H1 (cell line): ENCODE measurements at regions not wholly inside any gene's neighbourhood (a gene's known extent, or its start where the extent isn't known, plus 50 kb on each side); places are given as distances from the start of the nearest gene placed in this dataset.

Experiments used
- CTCF ChIA-PET: fragments of 300-600 bp; sonication (Branson Sonifier 250); formaldehyde crosslinking; loops from one replicate; lab custom pipeline; 2021; ENCODE audit not compliant: partially characterized antibody; lab: Charles Lee
- POLR2A ChIA-PET: fragments of 300-600 bp; sonication (Branson Sonifier 250); formaldehyde crosslinking; loops from one replicate; lab custom pipeline; 2021; ENCODE audit warnings: inconsistent platforms; ENCODE audit not compliant: partially characterized antibody; lab: Charles Lee
- DNase-seq, 2 experiments: peaks; one replicate each; pipeline versions ENCODE4 v3.0.0 to v3.0.0-alpha.2; 2010 to 2022; ENCODE audit warnings: low spot score in 2 of 2, low read depth in 1 of 2, mixed read lengths in 1 of 2
- FAIRE-seq: peaks from 2 replicates; lab custom pipeline; 2011; peaks lifted over from hg19 to GRCh38; lab: Jason Lieb, UNC
- H2AFZ ChIP-seq: 2 replicates; pipeline ENCODE4 v1.8.1; 2012; ENCODE audit warnings: low read length, inconsistent platforms
- H2AK5ac ChIP-seq: 2 replicates; pipeline ENCODE4 v1.6.1; 2013; ENCODE audit warnings: low read depth, low read length
- H2BK120ac ChIP-seq: replicated peaks from 2 replicates; pipeline ENCODE3; 2013; ENCODE audit warnings: low read depth, low read length, inconsistent platforms
- H2BK12ac ChIP-seq: 2 replicates; pipeline ENCODE4 v1.6.1; 2013; ENCODE audit warnings: low read depth, low read length
- H2BK15ac ChIP-seq: 2 replicates; pipeline ENCODE4 v1.6.1; 2013; ENCODE audit warnings: low read length
- H2BK20ac ChIP-seq: 2 replicates; pipeline ENCODE4 v1.6.1; 2013; ENCODE audit warnings: low read length
- H2BK5ac ChIP-seq: 2 replicates; pipeline ENCODE4 v1.6.1; 2013; ENCODE audit warnings: low read depth, low read length
- H3K14ac ChIP-seq: 2 replicates; pipeline ENCODE4 v1.6.1; 2013; ENCODE audit warnings: inconsistent platforms; ENCODE audit not compliant: insufficient read length
- H3K18ac ChIP-seq: 2 replicates; pipeline ENCODE4 v1.6.1; 2013; ENCODE audit warnings: low read length; ENCODE audit errors: extremely low read depth
- H3K23ac ChIP-seq: 2 replicates; pipeline ENCODE4 v1.6.1; 2013; ENCODE audit warnings: inconsistent platforms; ENCODE audit not compliant: insufficient read length
- H3K23me2 ChIP-seq: 2 replicates; pipeline ENCODE4 v1.6.1; 2013; ENCODE audit warnings: low read depth, low read length
- H3K27ac ChIP-seq: 2 replicates; pipeline ENCODE4 v1.6.1; 2011; ENCODE audit warnings: low read depth, low read length, inconsistent platforms
- H3K27me3 ChIP-seq, 4 experiments: replicated peaks in 1 of 4; 1 replicate in 1 of 4; 2 replicates in 3 of 4; pipeline versions ENCODE4 v1.6.1 to v1.8.1; 2011 to 2013; ENCODE audit warnings: low read length in 3 of 4, mild to moderate bottlenecking in 3 of 4, inconsistent platforms in 2 of 4, mixed read lengths in 2 of 4, moderate library complexity in 1 of 4; ENCODE audit not compliant: control insufficient read depth in 3 of 4, insufficient read depth in 3 of 4; ENCODE audit errors: extremely low read depth in 1 of 4
- H3K36me3 ChIP-seq, 4 experiments: 2 replicates each; pipeline versions ENCODE4 v1.6.1 to v1.8.1; 2011 to 2013; ENCODE audit warnings: mild to moderate bottlenecking in 4 of 4, low read length in 3 of 4, moderate library complexity in 2 of 4, control low read depth in 1 of 4, inconsistent platforms in 1 of 4; ENCODE audit not compliant: insufficient read depth in 4 of 4, control insufficient read depth in 2 of 4
- H3K4ac ChIP-seq: replicated peaks from 2 replicates; pipeline ENCODE3; 2013; ENCODE audit warnings: low read length, low read depth, mixed read lengths, inconsistent platforms; ENCODE audit not compliant: insufficient read length
- H3K4me1 ChIP-seq, 4 experiments: replicated peaks in 1 of 4; 1 replicate in 1 of 4; 2 replicates in 3 of 4; pipeline versions ENCODE4 v1.6.1 to v1.8.1; 2011 to 2013; ENCODE audit warnings: low read length in 3 of 4, inconsistent platforms in 2 of 4, mixed read lengths in 1 of 4; ENCODE audit not compliant: insufficient read depth in 4 of 4, control insufficient read depth in 3 of 4
- H3K4me2 ChIP-seq, 2 experiments: 2 replicates each; pipeline versions ENCODE4 v1.6.1 to v1.8.1; 2011 to 2013; ENCODE audit warnings: low read depth in 2 of 2, low read length in 2 of 2, control low read depth in 1 of 2, inconsistent platforms in 1 of 2, mild to moderate bottlenecking in 1 of 2; ENCODE audit not compliant: insufficient read depth in 1 of 2
- H3K4me3 ChIP-seq, 4 experiments: fragments of 200-600, 300-600 bp in 1 of 4; sonication (generic), shearing (Covaris generic), sonication (Bioruptor Twin) in 1 of 4; 2 replicates each; pipeline versions ENCODE4 v1.5.1 to v1.8.1; 2011 to 2016; ENCODE audit warnings: low read length in 4 of 4, low read depth in 3 of 4, control low read depth in 2 of 4, inconsistent platforms in 2 of 4, mild to moderate bottlenecking in 2 of 4, mixed read lengths in 1 of 4, moderate library complexity in 1 of 4; ENCODE audit not compliant: insufficient read depth in 2 of 4; ENCODE audit errors: extremely low read depth in 1 of 4
- H3K56ac ChIP-seq: replicated peaks from 2 replicates; pipeline ENCODE3; 2013; ENCODE audit warnings: low read depth, mild to moderate bottlenecking, mixed read lengths, low read length, inconsistent platforms; ENCODE audit not compliant: insufficient read length
- H3K79me1 ChIP-seq: 2 replicates; pipeline ENCODE4 v1.6.1; 2013; ENCODE audit warnings: low read depth, low read length, control low read depth
- H3K79me2 ChIP-seq, 2 experiments: 2 replicates each; pipeline versions ENCODE4 v1.6.1 to v1.8.1; 2012 to 2013; ENCODE audit warnings: low read length in 2 of 2, mild to moderate bottlenecking in 2 of 2, inconsistent platforms in 1 of 2; ENCODE audit not compliant: insufficient read depth in 2 of 2, control insufficient read depth in 1 of 2
- H3K9ac ChIP-seq, 4 experiments: replicated peaks in 1 of 4; 1 replicate in 1 of 4; 2 replicates in 3 of 4; pipeline versions ENCODE4 v1.6.1 to v1.8.1; 2011 to 2013; ENCODE audit warnings: low read depth in 3 of 4, low read length in 3 of 4, control low read depth in 2 of 4, mild to moderate bottlenecking in 2 of 4, moderate library complexity in 2 of 4, inconsistent platforms in 1 of 4; ENCODE audit errors: extremely low read depth in 1 of 4
- H3K9me3 ChIP-seq, 2 experiments: 2 replicates each; pipeline versions ENCODE4 v1.6.1 to v1.8.1; 2012 to 2013; ENCODE audit warnings: mild to moderate bottlenecking in 2 of 2, moderate library complexity in 2 of 2, control low read depth in 1 of 2, inconsistent platforms in 1 of 2, low read depth in 1 of 2, low read length in 1 of 2, mixed read lengths in 1 of 2; ENCODE audit not compliant: insufficient read depth in 2 of 2
- H4K20me1 ChIP-seq, 2 experiments: replicated peaks in 1 of 2; 2 replicates each; pipeline versions ENCODE3 to v1.8.1; 2011 to 2013; ENCODE audit warnings: inconsistent platforms in 2 of 2, low read length in 2 of 2, mild to moderate bottlenecking in 1 of 2; ENCODE audit not compliant: insufficient read depth in 2 of 2, control insufficient read depth in 1 of 2
- H4K5ac ChIP-seq: 2 replicates; pipeline ENCODE4 v1.6.1; 2013; ENCODE audit warnings: low read length, low read depth, mixed read lengths, inconsistent platforms; ENCODE audit not compliant: insufficient read length
- H4K8ac ChIP-seq: 2 replicates; pipeline ENCODE4 v1.8.0; 2013; ENCODE audit warnings: mild to moderate bottlenecking, moderate library complexity, low read length, inconsistent platforms; ENCODE audit not compliant: insufficient read depth; ENCODE audit errors: extremely low read depth
- H4K91ac ChIP-seq: replicated peaks from 2 replicates; pipeline ENCODE3; 2013; ENCODE audit warnings: low read length, mixed read lengths, inconsistent platforms; ENCODE audit not compliant: insufficient read length
- CBX5 ChIP-seq: fragments of 300-800, 300-1000 bp; sonication (generic); IDR thresholded peaks from 2 replicates; pipeline ENCODE4 v1.7.1; 2016; ENCODE audit warnings: antibody characterized with exemption, low read length, low read depth
- CBX8 ChIP-seq: fragments of 300-800, 300-1000 bp; sonication (generic); IDR thresholded peaks from 2 replicates; pipeline ENCODE4 v1.7.1; 2016; ENCODE audit warnings: low read depth, low read length, borderline replicate concordance
- CREB1 ChIP-seq: IDR thresholded peaks from 2 replicates; pipeline ENCODE4 v1.6.1; 2012; ENCODE audit warnings: inconsistent platforms
- CTBP2 ChIP-seq: IDR thresholded peaks from 2 replicates; pipeline ENCODE4 v1.7.0; 2011; ENCODE audit warnings: borderline replicate concordance, mild to moderate bottlenecking, moderate library complexity, mixed read lengths, low read length; ENCODE audit not compliant: insufficient read depth, insufficient read length
- E2F6 ChIP-seq: IDR thresholded peaks from 2 replicates; pipeline ENCODE4 v1.6.1; 2012; ENCODE audit warnings: inconsistent platforms
- HDAC6 ChIP-seq: IDR thresholded peaks from one replicate; pipeline ENCODE4 v1.7.1; 2012; ENCODE audit warnings: low read depth, mild to moderate bottlenecking, inconsistent platforms, low read length, moderate library complexity
- JUND ChIP-seq: IDR thresholded peaks from 2 replicates; pipeline ENCODE4 v1.6.1; 2011; ENCODE audit warnings: mild to moderate bottlenecking, improper control_type of control experiment, low read length
- KDM5A ChIP-seq: fragments of 200-600 bp; IDR thresholded peaks from 2 replicates; pipeline ENCODE4 v1.7.1; 2012; ENCODE audit warnings: mild to moderate bottlenecking, low read length, inconsistent platforms, mixed read lengths
- RBBP5 ChIP-seq: IDR thresholded peaks from 2 replicates; pipeline ENCODE4 v1.7.1; 2012; ENCODE audit warnings: low read depth, mild to moderate bottlenecking, inconsistent platforms, low read length, moderate library complexity, borderline replicate concordance
- SAP30 ChIP-seq: fragments of 300-600 bp; sonication (generic); IDR thresholded peaks from 2 replicates; pipeline ENCODE4 v1.7.1; 2012; ENCODE audit warnings: low read length, moderate library complexity, mild to moderate bottlenecking, inconsistent platforms; ENCODE audit not compliant: insufficient read depth, insufficient replicate concordance
- SP1 ChIP-seq: IDR thresholded peaks from 2 replicates; pipeline ENCODE4 v1.6.1; 2011; ENCODE audit warnings: low read depth, low read length
- SP4 ChIP-seq: IDR thresholded peaks from 2 replicates; pipeline ENCODE4 v1.6.1; 2012; ENCODE audit warnings: low read length, inconsistent platforms
- TAF1 ChIP-seq: IDR thresholded peaks from 2 replicates; pipeline ENCODE4 v1.6.1; 2011; ENCODE audit warnings: mild to moderate bottlenecking, low read depth, low read length
- WGBS, 2 experiments: shearing (Covaris generic) in 1 of 2; methylation state at CpG; one replicate each; pipeline versions ENCODE4 v1.1.6 to v1.1.7; 2013 to 2015; ENCODE audit warnings: low lambda C conversion rate in 2 of 2, mixed read lengths in 2 of 2, inconsistent platforms in 1 of 2, low coverage in 1 of 2, missing lambda C conversion rate in 1 of 2; ENCODE audit not compliant: insufficient replicate concordance in 2 of 2, insufficient coverage in 1 of 2, insufficient read length in 1 of 2; ENCODE audit errors: extremely low coverage in 1 of 2, missing lambda C conversion rate in 1 of 2; 5-methylcytosine and 5-hydroxymethylcytosine counted together

- Histone ChIP-seq H2BK20ac (no peak overlapping the region), H4K5ac (no peak overlapping the region), H3K14ac (no peak overlapping the region), H3K9ac (no peak overlapping the region), H3K79me1 (no peaks in the 10 kb centered on the region), H3K23me2 (no peaks in the 10 kb centered on the region), H3K4me3 (no peak overlapping the region), H2BK12ac (no peak overlapping the region), H3K27me3 (no peaks in the 10 kb centered on the region), H3K18ac (no peak overlapping the region), H4K8ac (no peak overlapping the region), H3K4ac (no peak overlapping the region), H2AFZ (no peak overlapping the region), H3K79me2 (no peaks in the 10 kb centered on the region), H3K23ac (no peak overlapping the region), H2AK5ac (no peak overlapping the region), H3K4me1 (no peaks in the 10 kb centered on the region), H4K20me1 (no peaks in the 10 kb centered on the region), H2BK15ac (no peak overlapping the region), H3K56ac (no peak overlapping the region), H2BK120ac (no peak overlapping the region), H4K91ac (no peak overlapping the region), H3K4me2 (no peak overlapping the region), H3K27ac (no peak overlapping the region), H3K9me3 (no peaks in the 10 kb centered on the region; a peak in 1 of 4 replicates), H2BK5ac (no peak overlapping the region), H3K36me3 (no peaks in the 10 kb centered on the region)
- ChIA-PET POLR2A (no interaction called here), CTCF (interaction anchor here (1.8 kb wide), 1 partner anchor 15 kb away, joined by 4 read pairs; no protein-coding TSS in a partner anchor)
- DNase-seq = no peak
- no peak for FAIRE-seq
- TF ChIP-seq SAP30 = no peak
- no peak for TF ChIP-seq TAF1
- no peak for TF ChIP-seq SP4
- no peak for TF ChIP-seq RBBP5
- no peak for TF ChIP-seq E2F6
- TF ChIP-seq CBX5 = no peak
- no peak for TF ChIP-seq CTBP2
- no peak for TF ChIP-seq SP1
- TF ChIP-seq KDM5A = no peak
- no peak for TF ChIP-seq CREB1
- no peak for TF ChIP-seq CBX8
- TF ChIP-seq JUND = no peak
- no peak for TF ChIP-seq HDAC6
- 92% methylated on average over 1 of the region's 1 CpG; no CpG with 5 or more reads in 1 of the 2 experiments for WGBS, 2 experiments
Measured at GRCh38 chr15:81425905-81426304, 51.9 kb upstream of the TMC3 start.
